ENCODE measurements at regions not wholly inside any gene's neighbourhood (a gene's known extent, or its start where the extent isn't known, plus 50 kb on each side); places are given as distances from the start of the nearest gene placed in this dataset.

- DNase-seq, result no peak
- no peak overlapping the region for H3K4me3 ChIP-seq (ENCODE audit: low read depth, low read length)
- in situ Hi-C loops (cut with HindIII; ENCODE audit: low pct_ligation_motif_present, low sequenced_read_pairs), result loop anchor here (25.0 kb wide), 1 partner anchor 333 kb away; no protein-coding TSS in a partner anchor
These were observed 76.3 kb upstream of the STOX2 start for GRCh38 chr4:183828839-183829238.

GRCh38 chr4:183830438-183830985, 74.6 kb upstream of the STOX2 start:
- DNase-seq, result no peak
- no peak overlapping the region for H3K4me3 ChIP-seq (ENCODE audit: low read depth, low read length)
- TF ChIP-seq CTCF (IDR thresholded peaks at IDR 0.05; ENCODE audit: low read depth, low read length, missing control alignments), result no peak
- no peaks in the 10 kb centered on the region for H3K27me3 ChIP-seq (replicated peaks)
- no peak overlapping the region for H3K27ac ChIP-seq
- in situ Hi-C loops (cut with HindIII; ENCODE audit: low pct_ligation_motif_present, low sequenced_read_pairs), result loop anchor here (25.0 kb wide), 1 partner anchor 332 kb away; no protein-coding TSS in a partner anchor
- no peaks in the 10 kb centered on the region for H3K36me3 ChIP-seq (replicated peaks)

More at GRCh38 chr4:183828839-183829238, 76.3 kb upstream of the STOX2 start:
- no peak overlapping the region for H3K27ac ChIP-seq
- H3K36me3 ChIP-seq (replicated peaks), result no peaks in the 10 kb centered on the region
- no peaks in the 10 kb centered on the region for H3K27me3 ChIP-seq (replicated peaks)
- TF ChIP-seq CTCF (IDR thresholded peaks at IDR 0.05; ENCODE audit: low read depth, low read length, missing control alignments), result no peak

GRCh38 chr4:183831026-183831446, 74.1 kb upstream of the STOX2 start:
- TF ChIP-seq CTCF (IDR thresholded peaks at IDR 0.05; ENCODE audit: low read depth, low read length, missing control alignments), result no peak
- H3K27me3 ChIP-seq (replicated peaks), result no peaks in the 10 kb centered on the region
- no peak overlapping the region for H3K4me3 ChIP-seq (ENCODE audit: low read depth, low read length)
- no peaks in the 10 kb centered on the region for H3K36me3 ChIP-seq (replicated peaks)
- no peak overlapping the region for H3K27ac ChIP-seq
- in situ Hi-C loops (cut with HindIII; ENCODE audit: low pct_ligation_motif_present, low sequenced_read_pairs), result loop anchor here (25.0 kb wide), 1 partner anchor 331 kb away; no protein-coding TSS in a partner anchor
- DNase-seq, result no peak

GRCh38 chr4:183831683-183832082, 73.4 kb upstream of the STOX2 start:
- Histone ChIP-seq H3K27ac (no peak overlapping the region), H3K4me3 (ENCODE audit: low read depth, low read length) (no peak overlapping the region), H3K27me3 (replicated peaks) (no peaks in the 10 kb centered on the region), H3K36me3 (replicated peaks) (no peaks in the 10 kb centered on the region)
- TF ChIP-seq CTCF (IDR thresholded peaks at IDR 0.05; ENCODE audit: low read depth, low read length, missing control alignments), result no peak
- DNase-seq, result no peak
- in situ Hi-C loops (cut with HindIII; ENCODE audit: low pct_ligation_motif_present, low sequenced_read_pairs), result loop anchor here (25.0 kb wide), 1 partner anchor 331 kb away; no protein-coding TSS in a partner anchor

- H3K27me3 ChIP-seq (replicated peaks), result no peaks in the 10 kb centered on the region
- in situ Hi-C loops (cut with HindIII; ENCODE audit: low pct_ligation_motif_present, low sequenced_read_pairs), result loop anchor here (25.0 kb wide), 1 partner anchor 329 kb away; no protein-coding TSS in a partner anchor
- no peak for TF ChIP-seq CTCF (IDR thresholded peaks at IDR 0.05; ENCODE audit: low read depth, low read length, missing control alignments)
- no peak overlapping the region for H3K4me3 ChIP-seq (ENCODE audit: low read depth, low read length)
- DNase-seq, result no peak
- no peaks in the 10 kb centered on the region for H3K36me3 ChIP-seq (replicated peaks)
- no peak overlapping the region for H3K27ac ChIP-seq
These were observed 72.2 kb upstream of the STOX2 start for GRCh38 chr4:183832776-183833450.

Measured in brain microvascular endothelial cell (primary cell).